GM18861 (cell line): ENCODE measurements at regions not wholly inside any gene's neighbourhood (a gene's known extent, or its start where the extent isn't known, plus 50 kb on each side); places are given as distances from the start of the nearest gene placed in this dataset.
"Not testable (repeated sequence)": the region's sequence is repeated elsewhere in the genome, so short reads cannot be mapped to it uniquely, and the experiment has no call there.

Source experiments
- ATAC-seq: cut with Tn5 transposase; IDR thresholded peaks from one replicate; pipeline ENCODE4 v1.9.1; 2021; ENCODE audit not compliant: unreplicated experiment

GRCh38 chr3:177493091-177493490, 295.8 kb upstream of the TBL1XR1 start:
- no peak for ATAC-seq

DNA sequence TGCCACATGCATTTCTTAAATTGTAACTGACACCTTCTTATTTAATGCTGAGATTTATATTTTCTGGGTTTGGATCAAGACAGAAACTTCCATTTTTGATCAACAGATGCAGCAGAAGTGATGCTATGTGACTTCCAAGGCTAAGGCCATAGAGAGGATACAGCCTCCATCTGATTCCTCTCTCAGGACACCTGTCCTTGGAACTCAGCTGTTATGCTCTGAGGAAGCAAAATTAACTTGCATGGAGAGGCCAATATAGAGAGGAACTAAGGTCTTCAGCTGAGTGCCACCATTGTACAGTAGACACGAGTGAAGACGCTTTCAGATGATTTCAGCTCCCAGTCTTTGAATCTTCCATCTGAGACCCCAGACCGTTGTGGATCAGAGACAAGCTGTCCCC, 296.9 kb upstream of the TBL1XR1 start:
- ATAC-seq: no peak

DNA sequence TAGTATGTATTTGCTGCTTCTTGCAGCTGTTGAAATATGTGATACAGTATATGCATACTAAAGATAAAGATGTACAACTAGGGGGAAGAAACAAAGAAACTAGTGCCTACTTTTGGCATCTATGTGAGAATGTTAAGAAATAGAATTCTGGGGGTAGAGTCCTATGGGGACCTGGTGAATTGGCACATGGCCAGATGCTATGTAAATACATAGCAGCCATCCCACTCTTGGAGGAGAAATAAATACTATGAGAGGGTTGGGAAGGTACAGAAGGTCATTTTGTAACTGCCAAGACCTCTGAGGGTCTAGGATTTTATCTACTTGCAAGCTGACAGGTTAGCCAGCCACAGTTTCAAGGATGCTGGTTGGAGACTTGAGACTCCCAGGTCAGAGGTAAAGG, 298.3 kb upstream of the TBL1XR1 start:
- no peak for ATAC-seq

- ATAC-seq: no peak
Observed at GRCh38 chr3:177498037-177498857, 301.0 kb upstream of the TBL1XR1 start.

DNA sequence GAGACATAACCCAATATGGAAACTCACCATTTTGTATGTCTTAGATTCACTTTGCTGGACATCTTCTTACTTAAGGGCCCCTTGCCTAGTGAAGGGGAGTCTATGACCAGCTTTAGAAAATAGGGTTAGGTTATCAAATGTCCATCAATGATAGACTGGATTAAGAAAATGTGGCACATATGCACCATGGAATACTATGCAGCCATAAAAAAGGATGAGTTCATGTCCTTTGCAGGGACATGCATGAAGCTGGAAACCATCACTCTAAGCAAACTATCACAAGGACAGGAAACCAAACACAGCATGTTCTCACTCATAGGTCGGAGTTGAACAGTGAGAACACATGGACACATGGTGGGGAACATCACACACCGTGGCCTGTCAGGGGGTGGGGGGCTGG, 301.8 kb upstream of the TBL1XR1 start:
- not testable (repeated sequence) for ATAC-seq

- no peak for ATAC-seq
Observed at GRCh38 chr3:177499779-177500423, 302.6 kb upstream of the TBL1XR1 start.

DNA sequence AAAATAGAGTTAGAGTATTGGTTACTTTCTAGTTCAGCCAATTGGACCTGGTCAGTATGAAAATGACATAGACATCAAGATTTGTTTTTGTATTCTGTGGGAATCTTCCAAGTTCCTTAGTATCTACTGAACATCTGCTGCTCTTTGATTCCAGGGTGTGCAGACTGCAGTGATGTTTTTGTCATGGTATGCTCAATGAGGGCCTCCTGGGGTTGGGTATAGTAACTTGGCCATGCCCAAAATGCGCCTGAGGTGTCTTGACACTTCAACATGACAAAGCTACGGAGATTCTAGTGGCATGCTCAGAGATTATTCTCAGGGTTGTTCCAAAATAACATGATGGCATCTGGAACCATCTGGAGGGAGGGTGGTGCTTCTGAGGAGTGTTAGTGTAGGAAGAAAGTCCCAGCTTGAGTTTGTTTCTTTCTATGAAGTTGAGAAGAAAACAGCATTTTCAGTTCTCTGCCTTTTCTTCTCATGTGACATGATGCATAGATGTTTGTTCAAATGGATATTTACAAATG, 313.5 kb upstream of the TBL1XR1 start:
- ATAC-seq: no peak

DNA sequence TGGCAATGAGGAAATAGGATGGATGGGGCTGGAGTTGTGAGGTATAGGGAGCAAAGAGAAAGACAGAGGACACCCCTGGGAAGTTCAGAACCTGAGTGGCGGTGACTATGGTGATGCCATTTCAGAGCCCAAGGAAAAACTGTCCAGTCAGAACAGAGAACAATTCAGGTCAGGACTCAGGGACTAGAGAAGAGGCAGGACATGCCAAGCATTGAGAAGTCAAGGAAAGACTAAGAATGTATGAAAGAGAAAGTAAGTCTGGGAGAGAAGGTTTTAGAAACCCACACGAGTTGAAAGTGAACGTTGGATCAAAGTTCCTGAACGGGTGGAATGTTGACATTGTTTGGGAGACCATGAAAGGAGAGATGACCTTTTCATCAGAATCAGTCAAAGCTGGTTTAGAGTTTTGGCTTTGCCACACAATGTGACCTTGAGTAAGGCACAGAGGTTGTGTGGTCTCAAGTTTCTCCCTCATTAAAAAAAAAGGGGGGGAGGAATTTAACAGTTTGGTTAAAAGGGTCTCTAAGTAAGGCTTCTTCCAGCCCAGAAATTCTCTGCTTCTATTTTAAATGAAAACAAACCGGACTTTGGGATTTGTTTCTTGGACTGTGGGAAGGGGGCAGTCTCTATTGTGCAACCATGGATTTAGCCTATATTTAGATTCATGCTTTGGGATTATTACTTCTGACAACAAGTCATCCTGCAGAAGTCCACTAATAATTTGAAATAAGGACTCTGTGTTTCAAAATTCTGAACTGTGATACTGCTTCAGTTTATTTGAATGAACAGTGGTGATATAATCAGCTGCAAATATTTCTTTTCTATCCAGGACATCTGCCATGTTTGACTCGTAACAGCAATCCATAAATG, 315.9 kb upstream of the TBL1XR1 start:
- no peak for ATAC-seq

- no peak for ATAC-seq
Observed at GRCh38 chr3:177513815-177514610, 316.7 kb upstream of the TBL1XR1 start.

DNA sequence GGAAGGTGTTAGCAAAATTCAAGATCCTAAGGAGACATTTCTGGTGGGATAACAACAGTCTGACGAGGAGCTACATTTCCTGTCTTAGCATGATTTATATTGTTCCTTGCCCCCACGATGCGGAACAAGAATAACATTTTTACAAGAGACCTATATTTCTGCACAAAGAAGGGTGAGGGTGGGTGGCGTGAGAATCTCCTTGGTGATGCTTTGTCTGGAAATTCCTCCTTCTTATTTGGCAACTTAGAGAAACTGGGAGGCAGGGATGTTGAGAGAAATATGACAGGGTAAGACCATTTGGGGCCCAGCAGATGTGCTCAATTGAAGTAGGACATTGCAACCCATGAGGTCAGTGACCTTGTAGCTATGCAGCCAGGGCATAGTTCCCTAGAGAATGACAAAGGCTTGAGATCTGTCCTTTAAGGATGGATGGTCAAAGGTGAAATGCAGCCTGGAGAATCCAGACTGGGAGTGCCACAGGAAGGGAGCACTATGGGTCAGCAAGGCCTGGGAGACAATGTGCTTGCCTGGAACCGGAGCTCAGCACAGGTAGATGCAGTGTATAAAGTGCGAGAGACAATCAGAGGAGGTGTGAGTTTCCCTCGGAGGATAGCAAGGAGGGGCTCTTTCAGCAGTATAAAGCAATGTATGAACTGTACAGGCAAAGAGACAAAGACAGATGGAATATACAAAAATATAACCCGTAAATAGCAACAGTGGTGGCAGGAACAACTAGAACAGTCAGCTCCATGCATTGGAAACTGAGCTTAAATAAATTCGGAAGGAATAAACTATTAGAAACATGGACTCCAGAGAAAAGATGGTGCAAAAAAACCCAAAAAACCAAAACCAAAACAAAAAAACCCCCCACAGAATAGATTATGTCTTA, 317.6 kb upstream of the TBL1XR1 start:
- ATAC-seq: no peak

- ATAC-seq: no peak
Observed at GRCh38 chr3:177515786-177516157, 318.5 kb upstream of the TBL1XR1 start.

GRCh38 chr3:177516158-177517011, 319.1 kb upstream of the TBL1XR1 start:
- no peak for ATAC-seq

- no peak for ATAC-seq
Observed at GRCh38 chr3:177517906-177518305, 320.6 kb upstream of the TBL1XR1 start.

DNA sequence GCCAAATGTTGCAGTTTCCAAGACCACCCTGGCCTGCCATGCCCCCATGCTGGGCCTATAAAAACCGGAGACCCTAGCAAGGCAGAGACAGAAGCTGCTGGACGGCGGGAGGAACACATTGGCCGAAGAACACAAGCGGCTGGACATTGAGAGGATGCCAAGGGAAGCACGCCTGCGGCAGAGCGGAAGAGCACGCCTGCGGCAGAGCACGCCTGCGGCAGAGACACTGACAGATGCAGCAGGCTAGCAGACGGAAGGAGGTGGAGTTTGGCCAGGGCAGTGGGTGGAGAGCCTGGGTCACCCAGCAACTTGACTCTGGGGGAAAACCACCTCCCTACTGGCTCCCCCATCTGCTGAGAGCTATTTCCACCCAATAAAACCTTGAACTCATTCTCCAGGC, 322.3 kb upstream of the TBL1XR1 start:
- ATAC-seq: no peak

- ATAC-seq: no peak
Observed at GRCh38 chr3:177521305-177521704, 324.0 kb upstream of the TBL1XR1 start.

DNA sequence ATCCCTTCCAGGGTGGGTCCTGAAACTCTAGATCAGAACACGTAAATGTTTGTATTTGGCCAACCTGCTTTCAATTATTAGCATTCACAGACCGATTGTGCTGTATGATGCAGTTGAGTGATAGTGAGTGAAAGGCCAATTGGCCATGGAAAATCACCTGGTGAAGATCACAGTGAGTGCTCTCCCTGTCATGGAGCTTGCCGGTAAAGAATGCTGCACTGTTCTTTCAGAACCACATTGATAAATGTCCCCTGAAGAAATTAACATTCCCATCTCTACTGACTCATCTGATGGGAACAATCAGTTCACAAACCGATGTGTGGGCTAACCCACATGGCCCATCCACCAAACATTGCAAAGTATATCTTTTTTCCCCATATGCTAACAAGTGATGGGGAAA, 324.8 kb upstream of the TBL1XR1 start:
- no peak for ATAC-seq

GRCh38 chr3:177523067-177523675, 325.9 kb upstream of the TBL1XR1 start:
- no peak for ATAC-seq

- no peak for ATAC-seq
Observed at GRCh38 chr3:177523872-177524438, 326.7 kb upstream of the TBL1XR1 start.
